HEK293T (cell line): ENCODE measurements at regions not wholly inside any gene's neighbourhood (a gene's known extent, or its start where the extent isn't known, plus 50 kb on each side); places are given as distances from the start of the nearest gene placed in this dataset.
A peak's percentile ranks its signal among the peaks of the same experiment; 100 is the strongest.
"Not testable (repeated sequence)": the region's sequence is repeated elsewhere in the genome, so short reads cannot be mapped to it uniquely, and the experiment has no call there.

ENCODE experiments used
- CTCF ChIA-PET: fragments of 350-600 bp; formaldehyde crosslinking; extraction: SDS; loops from one replicate; lab custom pipeline; 2021; ENCODE audit warnings: antibody characterized with exemption, inconsistent platforms; lab: Yijun Ruan, JAX
- POLR2A ChIA-PET: fragments of 350-600 bp; formaldehyde crosslinking; extraction: SDS; loops from one replicate; lab custom pipeline; 2020; ENCODE audit warnings: antibody characterized with exemption, inconsistent platforms; lab: Yijun Ruan, JAX
- DNase-seq: peaks from one replicate; pipeline ENCODE4 v3.0.0; 2012; ENCODE audit warnings: mixed read lengths; ENCODE audit errors: extremely low spot score
- ARNT ChIP-seq: fragments of 450-650 bp; IDR thresholded peaks from 2 replicates; pipeline ENCODE4 v1.6.1; 2017; ENCODE audit warnings: mild to moderate bottlenecking
- BHLHE40 ChIP-seq: fragments of 450-650 bp; IDR thresholded peaks from 2 replicates; pipeline ENCODE4 v1.6.1; 2016; ENCODE audit warnings: mild to moderate bottlenecking, moderate library complexity, borderline replicate concordance
- CTBP1 ChIP-seq: fragments of 450-650 bp; IDR thresholded peaks from 2 replicates; pipeline ENCODE4 v1.6.1; 2016; ENCODE audit warnings: borderline replicate concordance
- ELF4 ChIP-seq: fragments of 450-650 bp; IDR thresholded peaks from 2 replicates; pipeline ENCODE4 v1.6.1; 2017; ENCODE audit warnings: antibody characterized with exemption
- FOXA1 ChIP-seq: fragments of 450-650 bp; IDR thresholded peaks from 2 replicates; pipeline ENCODE4 v1.6.1; 2016; ENCODE audit warnings: mild to moderate bottlenecking
- FOXK2 ChIP-seq: fragments of 450-650 bp; IDR thresholded peaks from 2 replicates; pipeline ENCODE4 v1.6.1; 2016; ENCODE audit warnings: mild to moderate bottlenecking
- FOXM1 ChIP-seq: fragments of 450-650 bp; IDR thresholded peaks from 2 replicates; pipeline ENCODE4 v1.6.1; 2017; ENCODE audit warnings: mild to moderate bottlenecking, borderline replicate concordance
- HDGF ChIP-seq: fragments of 450-650 bp; IDR thresholded peaks from 2 replicates; pipeline ENCODE4 v1.6.1; 2017; ENCODE audit warnings: antibody characterized with exemption, borderline replicate concordance
- L3MBTL2 ChIP-seq: fragments of 450-650 bp; conservative IDR thresholded peaks from 2 replicates; pipeline ENCODE4 v1.6.1; 2016; ENCODE audit warnings: mild to moderate bottlenecking
- LEF1 ChIP-seq: fragments of 450-650 bp; IDR thresholded peaks from 2 replicates; pipeline ENCODE4 v1.6.1; 2017; ENCODE audit warnings: mild to moderate bottlenecking, borderline replicate concordance
- NFRKB ChIP-seq: fragments of 450-650 bp; IDR thresholded peaks from 2 replicates; pipeline ENCODE4 v1.6.1; 2016; ENCODE audit warnings: mild to moderate bottlenecking, moderate library complexity
- PKNOX1 ChIP-seq: fragments of 450-650 bp; IDR thresholded peaks from 2 replicates; pipeline ENCODE4 v1.6.1; 2016
- SP1 ChIP-seq: fragments of 450-650 bp; IDR thresholded peaks from 2 replicates; pipeline ENCODE4 v1.6.1; 2017
- SUZ12 ChIP-seq: fragments of 450-650 bp; IDR thresholded peaks from 2 replicates; pipeline ENCODE4 v1.6.1; 2016; ENCODE audit warnings: mild to moderate bottlenecking
- TARDBP ChIP-seq: fragments of 450-650 bp; IDR thresholded peaks from 2 replicates; pipeline ENCODE4 v1.6.1; 2016
- ZNF384 ChIP-seq: fragments of 450-650 bp; IDR thresholded peaks from 2 replicates; pipeline ENCODE4 v1.6.1; 2016

- DNase-seq: no peak
- ChIA-PET POLR2A (no interaction called here), CTCF (interaction anchor here (1.3 kb wide), 1 partner anchor 54 kb away, joined by 3 read pairs; no protein-coding TSS in a partner anchor)
- no peak for TF ChIP-seq ELF4
- no peak for TF ChIP-seq ARNT
- TF ChIP-seq ZNF384: no peak
- TF ChIP-seq FOXA1: no peak
- no peak for TF ChIP-seq CTBP1
- TF ChIP-seq L3MBTL2: no peak
- TF ChIP-seq HDGF: no peak
- TF ChIP-seq PKNOX1: no peak
- TF ChIP-seq SUZ12: no peak
- TF ChIP-seq BHLHE40: no peak
- no peak for TF ChIP-seq SP1
- no peak for TF ChIP-seq FOXM1
- no peak for TF ChIP-seq LEF1
- no peak for TF ChIP-seq TARDBP
- no peak for TF ChIP-seq NFRKB
Measured at GRCh38 chr7:43054052-43054722, 58.3 kb upstream of the HECW1 start.

GRCh38 chr7:43057141-43057540 lies 55.3 kb upstream of the HECW1 start:
- no peak for TF ChIP-seq BHLHE40
- no peak for TF ChIP-seq LEF1
- TF ChIP-seq CTBP1: no peak
- TF ChIP-seq SP1: no peak
- TF ChIP-seq TARDBP: no peak
- no peak for TF ChIP-seq L3MBTL2
- TF ChIP-seq ELF4: no peak
- no peak for TF ChIP-seq FOXA1
- no peak for TF ChIP-seq PKNOX1
- TF ChIP-seq FOXK2: no peak
- no peak for TF ChIP-seq FOXM1
- TF ChIP-seq SUZ12: no peak
- TF ChIP-seq HDGF: no peak
- ChIA-PET CTCF (no interaction called here), POLR2A (no interaction called here)
- DNase-seq: no peak

- CTCF ChIA-PET: no interaction called here
- TF ChIP-seq FOXA1: no peak
- TF ChIP-seq FOXK2: no peak
- no peak for TF ChIP-seq HDGF
- no peak for TF ChIP-seq SUZ12
- TF ChIP-seq LEF1: no peak
- no peak for TF ChIP-seq ARNT
- no peak for TF ChIP-seq TARDBP
- no peak for TF ChIP-seq BHLHE40
- TF ChIP-seq CTBP1: no peak
- TF ChIP-seq SP1: no peak
- TF ChIP-seq L3MBTL2: no peak
- no peak for TF ChIP-seq PKNOX1
- no peak for TF ChIP-seq ZNF384
- no peak for TF ChIP-seq NFRKB
- TF ChIP-seq ELF4: no peak
- TF ChIP-seq FOXM1: no peak
- POLR2A ChIA-PET: no interaction called here
Measured at GRCh38 chr7:43058271-43059066, 54.0 kb upstream of the HECW1 start.

DNA sequence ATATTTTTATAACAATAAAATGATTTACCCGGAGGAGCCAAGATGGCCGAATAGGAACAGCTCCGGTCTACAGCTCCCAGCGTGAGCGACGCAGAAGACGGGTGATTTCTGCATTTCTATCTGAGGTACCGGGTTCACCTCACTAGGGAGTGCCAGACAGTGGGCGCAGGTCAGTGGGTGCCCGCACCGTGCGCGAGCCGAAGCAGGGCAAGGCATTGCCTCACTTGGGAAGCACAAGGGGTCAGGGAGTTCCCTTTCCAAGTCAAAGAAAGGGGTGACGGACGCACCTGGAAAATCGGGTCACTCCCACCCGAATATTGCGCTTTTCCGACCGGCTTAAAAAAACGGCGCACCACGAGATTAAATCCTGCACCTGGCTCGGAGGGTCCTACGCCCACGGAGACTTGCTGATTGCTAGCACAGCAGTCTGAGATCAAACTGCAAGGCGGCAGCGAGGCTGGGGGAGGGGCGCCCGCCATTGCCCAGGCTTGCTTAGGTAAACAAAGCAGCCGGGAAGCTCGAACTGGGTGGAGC lies 53.3 kb upstream of the HECW1 start:
- peak; percentile 69 for TF ChIP-seq L3MBTL2
- TF ChIP-seq NFRKB: peak; percentile 49; the same call in 1 of the 2 replicates
- POLR2A ChIA-PET, DNase-seq: not testable (repeated sequence)
- CTCF ChIA-PET: interaction anchor here (0.7 kb wide), 1 partner anchor 135 kb away, joined by 3 read pairs; no protein-coding TSS in a partner anchor

More at GRCh38 chr7:43058271-43059066, 54.0 kb upstream of the HECW1 start:
- no peak for DNase-seq
